GM23338 (cell line): ENCODE measurements at regions not wholly inside any gene's neighbourhood (a gene's known extent, or its start where the extent isn't known, plus 50 kb on each side); places are given as distances from the start of the nearest gene placed in this dataset.

Experiments
- CREB1 ChIP-seq: fragments of 250-450 bp; sonication (Bioruptor Pico); IDR thresholded peaks from 2 replicates; pipeline ENCODE4 v1.5.0; 2020; ENCODE audit warnings: low read depth, mild to moderate bottlenecking, moderate library complexity
- EZH2 ChIP-seq: fragments of 200-600 bp; sonication (generic); IDR thresholded peaks from one replicate; pipeline ENCODE4 v1.8.0; 2017; ENCODE audit warnings: antibody characterized with exemption, mild to moderate bottlenecking, low read depth; ENCODE audit not compliant: unreplicated experiment
- EZH2phosphoT487 ChIP-seq: fragments of 200-600 bp; sonication (generic); IDR thresholded peaks from one replicate; pipeline ENCODE4 v1.8.1; 2018; ENCODE audit warnings: antibody characterized with exemption; ENCODE audit not compliant: unreplicated experiment
- JUNB ChIP-seq: IDR thresholded peaks from one replicate; pipeline ENCODE4 v1.6.1; 2016; ENCODE audit warnings: antibody characterized with exemption; ENCODE audit not compliant: unreplicated experiment
- NANOG ChIP-seq: IDR thresholded peaks from 2 replicates; pipeline ENCODE4 v1.6.1; 2016; ENCODE audit warnings: antibody characterized with exemption, borderline replicate concordance
- POLR2AphosphoS5 ChIP-seq: IDR thresholded peaks from 2 replicates; pipeline ENCODE4 v1.6.1; 2016; ENCODE audit warnings: antibody characterized with exemption, low read depth
- STAT1 ChIP-seq: IDR thresholded peaks from one replicate; pipeline ENCODE4 v1.6.1; 2016; ENCODE audit warnings: antibody characterized with exemption; ENCODE audit not compliant: unreplicated experiment
- ZNF114 ChIP-seq: fragments of 250-450 bp; sonication (Bioruptor Pico); IDR thresholded peaks from 2 replicates; pipeline ENCODE4 v1.5.0; 2020; ENCODE audit warnings: mild to moderate bottlenecking, moderate library complexity
- ZNF331 ChIP-seq: fragments of 250-450 bp; sonication (Bioruptor Pico); IDR thresholded peaks from 2 replicates; pipeline ENCODE4 v1.5.0; 2020; ENCODE audit warnings: low read depth, mild to moderate bottlenecking, moderate library complexity
- TF ChIP-seq, protein P1 (sequence below), 2 experiments: fragments of 200-600 bp in 1 of 2; sonication (generic) in 1 of 2; conservative IDR thresholded peaks; 2 replicates each; pipeline versions ENCODE4 v1.5.1 to v1.6.1; 2016 to 2017; ENCODE audit warnings: antibody characterized with exemption in 2 of 2, low read depth in 2 of 2, mild to moderate bottlenecking in 2 of 2, moderate library complexity in 1 of 2
- TF ChIP-seq, protein P2 (sequence below): IDR thresholded peaks from one replicate; pipeline ENCODE4 v1.6.1; 2018; ENCODE audit warnings: antibody characterized with exemption; ENCODE audit not compliant: unreplicated experiment
- TF ChIP-seq, protein P3 (sequence below): IDR thresholded peaks from 2 replicates; pipeline ENCODE4 v1.6.1; 2016; ENCODE audit warnings: antibody characterized with exemption
- TF ChIP-seq, protein P4 (sequence below): fragments of 250-450 bp; sonication (Bioruptor Pico); IDR thresholded peaks from 2 replicates; pipeline ENCODE4 v1.5.0; 2020; ENCODE audit warnings: mild to moderate bottlenecking, moderate library complexity

DNA sequence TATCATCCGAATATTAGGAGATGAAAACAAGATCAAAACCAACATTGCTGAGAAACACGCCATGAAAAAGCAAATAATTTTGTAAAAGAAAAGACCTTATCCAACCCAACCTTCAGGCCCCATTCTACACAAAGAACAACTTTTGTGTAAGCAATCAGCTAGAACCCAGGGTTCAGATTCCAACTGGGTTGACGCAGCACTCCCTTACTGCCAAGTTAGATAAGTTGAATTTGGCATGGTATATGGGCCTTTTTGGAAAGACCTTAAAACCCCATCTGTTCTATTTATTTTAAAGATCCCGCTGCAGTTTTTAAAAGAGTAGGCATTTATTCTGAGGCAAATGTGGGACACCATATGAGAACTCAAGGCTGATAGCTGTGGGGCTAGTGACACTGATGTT lies 2033.8 kb upstream of the WWC1 start:
- TF ChIP-seq, protein P1, sequence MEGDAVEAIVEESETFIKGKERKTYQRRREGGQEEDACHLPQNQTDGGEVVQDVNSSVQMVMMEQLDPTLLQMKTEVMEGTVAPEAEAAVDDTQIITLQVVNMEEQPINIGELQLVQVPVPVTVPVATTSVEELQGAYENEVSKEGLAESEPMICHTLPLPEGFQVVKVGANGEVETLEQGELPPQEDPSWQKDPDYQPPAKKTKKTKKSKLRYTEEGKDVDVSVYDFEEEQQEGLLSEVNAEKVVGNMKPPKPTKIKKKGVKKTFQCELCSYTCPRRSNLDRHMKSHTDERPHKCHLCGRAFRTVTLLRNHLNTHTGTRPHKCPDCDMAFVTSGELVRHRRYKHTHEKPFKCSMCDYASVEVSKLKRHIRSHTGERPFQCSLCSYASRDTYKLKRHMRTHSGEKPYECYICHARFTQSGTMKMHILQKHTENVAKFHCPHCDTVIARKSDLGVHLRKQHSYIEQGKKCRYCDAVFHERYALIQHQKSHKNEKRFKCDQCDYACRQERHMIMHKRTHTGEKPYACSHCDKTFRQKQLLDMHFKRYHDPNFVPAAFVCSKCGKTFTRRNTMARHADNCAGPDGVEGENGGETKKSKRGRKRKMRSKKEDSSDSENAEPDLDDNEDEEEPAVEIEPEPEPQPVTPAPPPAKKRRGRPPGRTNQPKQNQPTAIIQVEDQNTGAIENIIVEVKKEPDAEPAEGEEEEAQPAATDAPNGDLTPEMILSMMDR (conservative IDR thresholded peaks at IDR 0.05; ENCODE audit: low read depth in 2 of 2) = no peak
- TF ChIP-seq POLR2AphosphoS5 (no peak), CREB1 (no peak), EZH2 (no peak), NANOG (no peak), EZH2phosphoT487 (no peak), ZNF331 (CRISPR knock-in tag) (no peak), STAT1 (no peak), JUNB (no peak), ZNF114 (no peak)
- TF ChIP-seq, protein P2, sequence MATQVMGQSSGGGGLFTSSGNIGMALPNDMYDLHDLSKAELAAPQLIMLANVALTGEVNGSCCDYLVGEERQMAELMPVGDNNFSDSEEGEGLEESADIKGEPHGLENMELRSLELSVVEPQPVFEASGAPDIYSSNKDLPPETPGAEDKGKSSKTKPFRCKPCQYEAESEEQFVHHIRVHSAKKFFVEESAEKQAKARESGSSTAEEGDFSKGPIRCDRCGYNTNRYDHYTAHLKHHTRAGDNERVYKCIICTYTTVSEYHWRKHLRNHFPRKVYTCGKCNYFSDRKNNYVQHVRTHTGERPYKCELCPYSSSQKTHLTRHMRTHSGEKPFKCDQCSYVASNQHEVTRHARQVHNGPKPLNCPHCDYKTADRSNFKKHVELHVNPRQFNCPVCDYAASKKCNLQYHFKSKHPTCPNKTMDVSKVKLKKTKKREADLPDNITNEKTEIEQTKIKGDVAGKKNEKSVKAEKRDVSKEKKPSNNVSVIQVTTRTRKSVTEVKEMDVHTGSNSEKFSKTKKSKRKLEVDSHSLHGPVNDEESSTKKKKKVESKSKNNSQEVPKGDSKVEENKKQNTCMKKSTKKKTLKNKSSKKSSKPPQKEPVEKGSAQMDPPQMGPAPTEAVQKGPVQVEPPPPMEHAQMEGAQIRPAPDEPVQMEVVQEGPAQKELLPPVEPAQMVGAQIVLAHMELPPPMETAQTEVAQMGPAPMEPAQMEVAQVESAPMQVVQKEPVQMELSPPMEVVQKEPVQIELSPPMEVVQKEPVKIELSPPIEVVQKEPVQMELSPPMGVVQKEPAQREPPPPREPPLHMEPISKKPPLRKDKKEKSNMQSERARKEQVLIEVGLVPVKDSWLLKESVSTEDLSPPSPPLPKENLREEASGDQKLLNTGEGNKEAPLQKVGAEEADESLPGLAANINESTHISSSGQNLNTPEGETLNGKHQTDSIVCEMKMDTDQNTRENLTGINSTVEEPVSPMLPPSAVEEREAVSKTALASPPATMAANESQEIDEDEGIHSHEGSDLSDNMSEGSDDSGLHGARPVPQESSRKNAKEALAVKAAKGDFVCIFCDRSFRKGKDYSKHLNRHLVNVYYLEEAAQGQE = no peak
- TF ChIP-seq, protein P3, sequence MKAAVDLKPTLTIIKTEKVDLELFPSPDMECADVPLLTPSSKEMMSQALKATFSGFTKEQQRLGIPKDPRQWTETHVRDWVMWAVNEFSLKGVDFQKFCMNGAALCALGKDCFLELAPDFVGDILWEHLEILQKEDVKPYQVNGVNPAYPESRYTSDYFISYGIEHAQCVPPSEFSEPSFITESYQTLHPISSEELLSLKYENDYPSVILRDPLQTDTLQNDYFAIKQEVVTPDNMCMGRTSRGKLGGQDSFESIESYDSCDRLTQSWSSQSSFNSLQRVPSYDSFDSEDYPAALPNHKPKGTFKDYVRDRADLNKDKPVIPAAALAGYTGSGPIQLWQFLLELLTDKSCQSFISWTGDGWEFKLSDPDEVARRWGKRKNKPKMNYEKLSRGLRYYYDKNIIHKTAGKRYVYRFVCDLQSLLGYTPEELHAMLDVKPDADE = no peak
- TF ChIP-seq, protein P4, sequence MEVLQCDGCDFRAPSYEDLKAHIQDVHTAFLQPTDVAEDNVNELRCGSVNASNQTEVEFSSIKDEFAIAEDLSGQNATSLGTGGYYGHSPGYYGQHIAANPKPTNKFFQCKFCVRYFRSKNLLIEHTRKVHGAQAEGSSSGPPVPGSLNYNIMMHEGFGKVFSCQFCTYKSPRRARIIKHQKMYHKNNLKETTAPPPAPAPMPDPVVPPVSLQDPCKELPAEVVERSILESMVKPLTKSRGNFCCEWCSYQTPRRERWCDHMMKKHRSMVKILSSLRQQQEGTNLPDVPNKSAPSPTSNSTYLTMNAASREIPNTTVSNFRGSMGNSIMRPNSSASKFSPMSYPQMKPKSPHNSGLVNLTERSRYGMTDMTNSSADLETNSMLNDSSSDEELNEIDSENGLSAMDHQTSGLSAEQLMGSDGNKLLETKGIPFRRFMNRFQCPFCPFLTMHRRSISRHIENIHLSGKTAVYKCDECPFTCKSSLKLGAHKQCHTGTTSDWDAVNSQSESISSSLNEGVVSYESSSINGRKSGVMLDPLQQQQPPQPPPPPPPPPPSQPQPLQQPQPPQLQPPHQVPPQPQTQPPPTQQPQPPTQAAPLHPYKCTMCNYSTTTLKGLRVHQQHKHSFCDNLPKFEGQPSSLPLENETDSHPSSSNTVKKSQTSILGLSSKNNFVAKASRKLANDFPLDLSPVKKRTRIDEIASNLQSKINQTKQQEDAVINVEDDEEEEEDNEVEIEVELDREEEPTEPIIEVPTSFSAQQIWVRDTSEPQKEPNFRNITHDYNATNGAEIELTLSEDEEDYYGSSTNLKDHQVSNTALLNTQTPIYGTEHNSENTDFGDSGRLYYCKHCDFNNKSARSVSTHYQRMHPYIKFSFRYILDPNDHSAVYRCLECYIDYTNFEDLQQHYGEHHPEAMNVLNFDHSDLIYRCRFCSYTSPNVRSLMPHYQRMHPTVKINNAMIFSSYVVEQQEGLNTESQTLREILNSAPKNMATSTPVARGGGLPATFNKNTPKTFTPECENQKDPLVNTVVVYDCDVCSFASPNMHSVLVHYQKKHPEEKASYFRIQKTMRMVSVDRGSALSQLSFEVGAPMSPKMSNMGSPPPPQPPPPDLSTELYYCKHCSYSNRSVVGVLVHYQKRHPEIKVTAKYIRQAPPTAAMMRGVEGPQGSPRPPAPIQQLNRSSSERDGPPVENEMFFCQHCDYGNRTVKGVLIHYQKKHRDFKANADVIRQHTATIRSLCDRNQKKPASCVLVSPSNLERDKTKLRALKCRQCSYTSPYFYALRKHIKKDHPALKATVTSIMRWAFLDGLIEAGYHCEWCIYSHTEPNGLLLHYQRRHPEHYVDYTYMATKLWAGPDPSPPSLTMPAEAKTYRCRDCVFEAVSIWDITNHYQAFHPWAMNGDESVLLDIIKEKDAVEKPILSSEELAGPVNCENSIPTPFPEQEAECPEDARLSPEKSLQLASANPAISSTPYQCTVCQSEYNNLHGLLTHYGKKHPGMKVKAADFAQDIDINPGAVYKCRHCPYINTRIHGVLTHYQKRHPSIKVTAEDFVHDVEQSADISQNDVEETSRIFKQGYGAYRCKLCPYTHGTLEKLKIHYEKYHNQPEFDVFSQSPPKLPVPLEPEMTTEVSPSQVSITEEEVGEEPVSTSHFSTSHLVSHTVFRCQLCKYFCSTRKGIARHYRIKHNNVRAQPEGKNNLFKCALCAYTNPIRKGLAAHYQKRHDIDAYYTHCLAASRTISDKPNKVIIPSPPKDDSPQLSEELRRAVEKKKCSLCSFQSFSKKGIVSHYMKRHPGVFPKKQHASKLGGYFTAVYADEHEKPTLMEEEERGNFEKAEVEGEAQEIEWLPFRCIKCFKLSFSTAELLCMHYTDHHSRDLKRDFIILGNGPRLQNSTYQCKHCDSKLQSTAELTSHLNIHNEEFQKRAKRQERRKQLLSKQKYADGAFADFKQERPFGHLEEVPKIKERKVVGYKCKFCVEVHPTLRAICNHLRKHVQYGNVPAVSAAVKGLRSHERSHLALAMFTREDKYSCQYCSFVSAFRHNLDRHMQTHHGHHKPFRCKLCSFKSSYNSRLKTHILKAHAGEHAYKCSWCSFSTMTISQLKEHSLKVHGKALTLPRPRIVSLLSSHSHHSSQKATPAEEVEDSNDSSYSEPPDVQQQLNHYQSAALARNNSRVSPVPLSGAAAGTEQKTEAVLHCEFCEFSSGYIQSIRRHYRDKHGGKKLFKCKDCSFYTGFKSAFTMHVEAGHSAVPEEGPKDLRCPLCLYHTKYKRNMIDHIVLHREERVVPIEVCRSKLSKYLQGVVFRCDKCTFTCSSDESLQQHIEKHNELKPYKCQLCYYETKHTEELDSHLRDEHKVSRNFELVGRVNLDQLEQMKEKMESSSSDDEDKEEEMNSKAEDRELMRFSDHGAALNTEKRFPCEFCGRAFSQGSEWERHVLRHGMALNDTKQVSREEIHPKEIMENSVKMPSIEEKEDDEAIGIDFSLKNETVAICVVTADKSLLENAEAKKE (CRISPR knock-in tag) = no peak
